ENCODE measurements at regions not wholly inside any gene's neighbourhood (a gene's known extent, or its start where the extent isn't known, plus 50 kb on each side); places are given as distances from the start of the nearest gene placed in this dataset.
"Not testable (repeated sequence)": the region's sequence is repeated elsewhere in the genome, so short reads cannot be mapped to it uniquely, and the experiment has no call there.

- H3K4me1 ChIP-seq (replicated peaks in 1 of 2); in situ Hi-C loops (cut with MboI; ENCODE audit: low pct_unique_long_range_greater_than_20kb in 2 of 9, low sequenced_read_pairs in 9 of 9, unreplicated experiment in 9 of 9); ATAC-seq (replicated peaks in 6 of 8); H3K27ac ChIP-seq; H3K4me3 ChIP-seq: not testable (repeated sequence)
- 0 to 100% (median 40%) methylated on average over 1 to 4 of the region's 5 CpGs; no CpG with 5 or more reads in 5 of the 10 experiments for WGBS, 10 experiments
Measured at GRCh38 chr2:91500978-91501310, 2809.5 kb downstream of the RPIA start.

DNA sequence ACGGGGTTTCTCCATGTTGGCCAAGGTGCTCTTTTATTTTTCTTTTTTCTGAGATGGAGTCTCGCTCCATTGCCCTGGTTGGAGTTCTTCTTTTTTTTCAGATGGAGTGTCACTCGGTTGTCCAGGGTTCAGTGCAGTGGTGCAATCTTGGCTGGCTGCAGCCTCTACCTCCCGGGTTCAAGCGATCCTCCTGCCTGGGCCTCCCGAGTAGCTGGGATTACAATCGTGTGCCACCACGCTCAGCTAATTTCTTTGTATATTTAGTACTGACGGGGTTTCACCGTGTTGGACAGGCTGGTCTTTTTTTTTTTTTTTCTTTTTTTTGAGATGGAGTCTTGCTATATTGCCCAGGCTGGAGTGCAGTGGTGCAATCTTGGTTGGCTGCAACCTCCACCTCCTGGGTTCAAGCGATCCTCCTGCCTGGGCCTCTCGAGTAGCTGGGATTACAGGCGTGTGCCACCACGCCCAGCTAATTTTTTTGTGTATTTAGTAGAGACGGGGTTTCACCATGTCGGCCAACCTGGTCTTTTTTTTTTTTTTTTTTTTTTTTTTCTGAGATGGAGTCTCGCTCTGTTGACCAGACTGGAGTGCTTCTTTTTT is 2810.1 kb downstream of the RPIA start:
- in situ Hi-C loops (cut with MboI; ENCODE audit: low pct_unique_long_range_greater_than_20kb in 2 of 9, low sequenced_read_pairs in 9 of 9, unreplicated experiment in 9 of 9); H3K4me1 ChIP-seq (replicated peaks in 1 of 2); H3K4me3 ChIP-seq; ATAC-seq (replicated peaks in 6 of 8); H3K27ac ChIP-seq: not testable (repeated sequence)
- WGBS, 10 experiments: 60 to 90% (median 77%) methylated on average over 1 to 2 of the region's 17 CpGs; no CpG with 5 or more reads in 7 of the 10 experiments

DNA sequence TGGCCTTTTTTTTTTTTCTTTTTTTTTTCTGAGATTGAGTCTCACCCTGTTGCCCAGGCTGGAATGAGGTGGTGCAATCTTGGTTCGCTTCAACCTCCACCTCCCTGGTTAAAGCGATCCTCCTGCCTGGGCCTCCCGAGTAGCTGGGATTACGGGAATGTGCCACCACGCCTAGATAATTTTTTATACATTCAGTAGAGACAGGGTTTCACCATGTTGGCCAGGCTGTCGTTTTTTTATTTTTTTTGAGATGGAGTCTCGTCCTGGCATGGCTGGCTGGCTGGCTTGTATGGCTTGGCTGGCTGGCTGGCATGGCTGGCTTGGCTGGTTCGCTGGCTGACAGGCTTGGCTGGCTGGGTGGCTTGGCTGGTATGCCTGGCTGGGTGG is 2812.1 kb downstream of the RPIA start:
- 53 to 100% methylated on average over 1 to 2 of the region's 8 CpGs; no CpG with 5 or more reads in 8 of the 10 experiments for WGBS, 10 experiments
- H3K27ac ChIP-seq; H3K4me3 ChIP-seq; ATAC-seq (replicated peaks in 6 of 8); in situ Hi-C loops (cut with MboI; ENCODE audit: low pct_unique_long_range_greater_than_20kb in 2 of 9, low sequenced_read_pairs in 9 of 9, unreplicated experiment in 9 of 9); H3K4me1 ChIP-seq (replicated peaks in 1 of 2): not testable (repeated sequence)

DNA sequence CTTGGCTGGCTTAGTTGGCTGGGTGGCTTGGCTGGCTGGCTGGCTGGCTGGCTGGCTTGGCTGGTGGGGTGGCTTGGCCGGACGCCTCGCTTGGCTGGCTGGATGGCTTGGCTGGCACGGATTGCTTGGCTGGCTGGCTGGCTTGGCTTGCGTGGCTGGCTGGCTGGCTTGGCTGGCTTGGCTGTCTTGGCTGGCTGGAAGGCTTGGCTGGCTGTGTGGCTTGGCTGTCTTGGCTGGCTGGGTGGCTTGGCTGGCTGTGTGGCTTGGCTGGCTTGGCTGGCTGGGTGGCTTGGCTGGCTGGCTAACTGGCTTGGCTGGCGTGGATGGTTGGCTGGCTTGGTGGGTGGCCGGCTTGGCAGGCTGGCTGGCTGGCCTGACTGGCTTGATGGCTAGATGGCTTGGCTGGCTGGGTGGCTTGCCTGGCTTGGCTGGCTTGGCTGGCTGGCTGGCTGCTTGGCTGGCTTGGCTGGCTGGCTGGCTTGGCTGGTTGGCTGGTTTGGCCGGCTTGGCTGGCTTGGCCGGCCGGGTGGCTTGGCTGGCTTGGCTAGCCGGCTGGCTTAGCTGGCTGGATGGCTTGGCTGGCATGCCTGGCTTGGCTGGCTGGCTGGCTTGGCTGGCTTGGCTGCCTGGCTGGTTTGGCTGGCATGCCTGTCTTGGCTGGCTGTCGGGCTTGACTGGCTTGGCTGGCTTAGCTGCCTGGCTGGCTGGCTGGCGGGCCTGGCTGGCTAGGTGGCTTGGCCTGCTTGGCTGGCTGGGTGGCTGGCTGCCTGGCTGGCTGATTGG is 2812.7 kb downstream of the RPIA start:
- in situ Hi-C loops (cut with MboI; ENCODE audit: low pct_unique_long_range_greater_than_20kb in 2 of 9, low sequenced_read_pairs in 9 of 9, unreplicated experiment in 9 of 9); H3K27ac ChIP-seq; H3K4me1 ChIP-seq (replicated peaks in 1 of 2); H3K4me3 ChIP-seq; ATAC-seq (replicated peaks in 6 of 8): not testable (repeated sequence)
- WGBS, 10 experiments: 67 to 100% methylated on average over 1 to 2 of the region's 13 CpGs; no CpG with 5 or more reads in 8 of the 10 experiments

GRCh38 chr2:91508816-91509215 is 2817.3 kb downstream of the RPIA start:
- H3K27ac ChIP-seq; in situ Hi-C loops (cut with MboI; ENCODE audit: low pct_unique_long_range_greater_than_20kb in 2 of 9, low sequenced_read_pairs in 9 of 9, unreplicated experiment in 9 of 9); H3K4me1 ChIP-seq (replicated peaks in 1 of 2); ATAC-seq (replicated peaks in 6 of 8); H3K4me3 ChIP-seq: not testable (repeated sequence)
- no CpG with 5 or more reads among the region's 4 CpGs for WGBS, 10 experiments

- WGBS, 10 experiments: 40% methylated on average over 1 of the region's 4 CpGs; no CpG with 5 or more reads in 9 of the 10 experiments
- H3K4me3 ChIP-seq; H3K27ac ChIP-seq; ATAC-seq (replicated peaks in 6 of 8); H3K4me1 ChIP-seq (replicated peaks in 1 of 2); in situ Hi-C loops (cut with MboI; ENCODE audit: low pct_unique_long_range_greater_than_20kb in 2 of 9, low sequenced_read_pairs in 9 of 9, unreplicated experiment in 9 of 9): not testable (repeated sequence)
Measured at GRCh38 chr2:91509276-91509675, 2817.8 kb downstream of the RPIA start.

DNA sequence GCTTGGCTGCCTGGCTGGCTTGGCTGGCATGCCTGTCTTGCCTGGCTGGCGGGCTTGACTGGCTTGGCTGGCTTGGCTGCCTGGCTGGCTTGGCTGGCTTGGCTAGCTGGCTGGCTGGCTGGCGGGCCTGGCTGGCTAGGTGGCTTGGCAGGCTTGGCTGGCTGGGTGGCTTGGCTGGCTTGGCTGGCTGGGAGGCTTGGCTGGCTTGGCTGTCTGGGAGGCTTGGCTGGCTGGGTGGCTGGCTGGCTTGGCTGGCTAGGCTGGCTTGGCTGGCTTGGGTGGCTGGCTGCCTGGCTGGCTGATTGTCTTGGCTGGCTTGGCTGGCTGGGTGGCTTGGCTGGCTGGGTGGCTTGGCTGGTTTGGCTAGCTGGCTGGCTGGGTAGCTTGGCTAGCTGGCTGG is 2819.7 kb downstream of the RPIA start:
- in situ Hi-C loops (cut with MboI; ENCODE audit: low pct_unique_long_range_greater_than_20kb in 2 of 9, low sequenced_read_pairs in 9 of 9, unreplicated experiment in 9 of 9); ATAC-seq (replicated peaks in 6 of 8); H3K4me1 ChIP-seq (replicated peaks in 1 of 2); H3K4me3 ChIP-seq; H3K27ac ChIP-seq: not testable (repeated sequence)
- WGBS, 10 experiments: no CpG with 5 or more reads among the region's 2 CpGs

DNA sequence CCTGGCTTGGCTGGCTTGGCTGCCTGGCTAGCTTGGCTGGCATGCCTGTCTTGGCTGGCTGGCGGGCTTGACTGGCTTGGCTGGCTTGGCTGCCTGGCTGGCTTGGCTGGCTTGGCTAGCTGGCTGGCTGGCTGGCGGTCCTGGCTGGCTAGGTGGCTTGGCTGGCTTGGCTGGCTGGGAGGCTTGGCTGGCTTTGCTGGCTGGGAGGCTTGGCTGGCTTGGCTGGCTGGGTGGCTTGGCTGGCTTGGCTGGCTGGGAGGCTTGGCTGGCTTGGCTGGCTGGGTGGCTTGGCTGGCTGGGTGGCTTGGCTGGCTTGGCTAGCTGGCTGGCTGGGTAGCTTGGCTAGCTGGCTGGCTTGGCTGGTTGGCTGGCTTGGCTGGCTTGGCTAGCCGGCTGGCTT is 2824.5 kb downstream of the RPIA start:
- ATAC-seq (replicated peaks in 6 of 8); H3K4me3 ChIP-seq; H3K4me1 ChIP-seq (replicated peaks in 1 of 2); H3K27ac ChIP-seq; in situ Hi-C loops (cut with MboI; ENCODE audit: low pct_unique_long_range_greater_than_20kb in 2 of 9, low sequenced_read_pairs in 9 of 9, unreplicated experiment in 9 of 9): not testable (repeated sequence)
- no CpG with 5 or more reads among the region's 3 CpGs for WGBS, 10 experiments

DNA sequence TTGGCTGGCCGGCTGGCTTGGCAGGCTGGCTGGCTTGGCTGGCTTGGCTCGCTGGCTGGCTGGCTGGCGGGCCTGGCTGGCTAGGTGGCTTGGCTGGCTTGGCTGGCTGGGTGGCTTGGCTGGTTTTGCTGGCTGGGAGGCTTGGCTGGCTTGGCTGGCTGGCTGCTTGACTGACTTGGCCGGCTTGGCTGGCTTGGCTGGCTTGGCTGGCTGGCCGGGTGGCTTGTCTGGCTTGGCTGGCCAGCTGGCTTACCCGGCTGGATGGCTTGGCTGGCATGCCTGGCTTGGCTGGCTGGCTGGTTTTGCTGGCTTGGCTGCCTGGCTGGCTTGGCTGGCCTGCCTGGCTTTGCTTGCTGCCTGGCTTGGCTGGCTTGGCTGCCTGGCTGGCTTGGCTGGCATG is 2825.2 kb downstream of the RPIA start:
- no CpG with 5 or more reads among the region's 6 CpGs for WGBS, 10 experiments
- H3K4me3 ChIP-seq; ATAC-seq (replicated peaks in 6 of 8); H3K27ac ChIP-seq; in situ Hi-C loops (cut with MboI; ENCODE audit: low pct_unique_long_range_greater_than_20kb in 2 of 9, low sequenced_read_pairs in 9 of 9, unreplicated experiment in 9 of 9); H3K4me1 ChIP-seq (replicated peaks in 1 of 2): not testable (repeated sequence)

DNA sequence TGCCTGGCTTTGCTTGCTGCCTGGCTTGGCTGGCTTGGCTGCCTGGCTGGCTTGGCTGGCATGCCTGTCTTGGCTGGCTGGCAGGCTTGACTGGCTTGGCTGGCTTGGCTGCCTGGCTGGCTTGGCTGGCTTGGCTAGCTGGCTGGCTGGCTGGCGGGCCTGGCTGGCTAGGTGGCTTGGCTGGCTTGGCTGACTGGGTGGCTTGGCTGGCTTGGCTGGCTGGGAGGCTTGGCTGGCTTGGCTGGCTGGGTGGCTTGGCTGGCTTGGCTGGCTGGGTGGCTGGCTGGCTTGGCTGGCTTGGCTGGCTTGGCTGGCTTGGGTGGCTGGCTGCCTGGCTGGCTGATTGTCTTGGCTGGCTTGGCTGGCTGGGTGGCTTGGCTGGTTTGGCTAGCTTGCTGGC is 2826.4 kb downstream of the RPIA start:
- H3K4me1 ChIP-seq (replicated peaks in 1 of 2); H3K27ac ChIP-seq; ATAC-seq (replicated peaks in 6 of 8); in situ Hi-C loops (cut with MboI; ENCODE audit: low pct_unique_long_range_greater_than_20kb in 2 of 9, low sequenced_read_pairs in 9 of 9, unreplicated experiment in 9 of 9); H3K4me3 ChIP-seq: not testable (repeated sequence)
- WGBS, 10 experiments: no CpG with 5 or more reads among the region's 1 CpG

DNA sequence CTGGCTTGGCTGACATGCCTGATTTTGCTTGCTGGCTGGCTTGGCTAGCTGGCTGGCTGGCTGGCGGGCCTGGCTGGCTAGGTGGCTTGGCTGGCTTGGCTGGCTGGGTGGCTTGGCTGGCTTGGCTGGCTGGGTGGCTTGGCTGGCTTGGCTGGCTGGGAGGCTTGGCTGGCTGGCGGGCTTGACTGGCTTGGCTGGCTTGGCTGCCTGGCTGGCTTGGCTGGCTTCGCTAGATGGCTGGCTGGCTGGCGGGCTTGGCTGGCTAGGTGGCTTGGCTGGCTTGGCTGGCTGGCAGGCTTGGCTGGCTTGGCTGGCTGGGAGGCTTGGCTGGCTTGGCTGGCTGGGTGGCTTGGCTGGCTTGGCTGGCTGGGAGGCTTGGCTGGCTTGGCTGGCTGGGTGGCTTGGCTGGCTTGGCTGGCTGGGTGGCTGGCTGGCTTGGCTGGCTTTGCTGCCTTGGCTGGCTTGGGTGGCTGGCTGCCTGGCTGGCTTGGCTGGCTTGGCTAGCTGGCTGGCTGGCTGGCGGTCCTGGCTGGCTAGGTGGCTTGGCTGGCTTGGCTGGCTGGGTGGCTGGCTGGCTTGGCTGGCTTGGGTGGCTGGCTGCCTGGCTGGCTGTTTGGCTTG is 2827.0 kb downstream of the RPIA start:
- ATAC-seq (replicated peaks in 6 of 8); H3K27ac ChIP-seq; H3K4me1 ChIP-seq (replicated peaks in 1 of 2); in situ Hi-C loops (cut with MboI; ENCODE audit: low pct_unique_long_range_greater_than_20kb in 2 of 9, low sequenced_read_pairs in 9 of 9, unreplicated experiment in 9 of 9); H3K4me3 ChIP-seq: not testable (repeated sequence)
- 0 to 90% (median 70%) methylated on average over 1 to 2 of the region's 5 CpGs; no CpG with 5 or more reads in 7 of the 10 experiments for WGBS, 10 experiments

- H3K27ac ChIP-seq: not testable (repeated sequence)
Measured at GRCh38 chr2:91519359-91519758, 2827.9 kb downstream of the RPIA start.

GRCh38 chr2:91519914-91520313 is 2828.4 kb downstream of the RPIA start:
- WGBS, 10 experiments: no CpG with 5 or more reads among the region's 5 CpGs

More at GRCh38 chr2:91519359-91519758, 2827.9 kb downstream of the RPIA start:
- H3K4me3 ChIP-seq; H3K4me1 ChIP-seq (replicated peaks in 1 of 2); in situ Hi-C loops (cut with MboI; ENCODE audit: low pct_unique_long_range_greater_than_20kb in 2 of 9, low sequenced_read_pairs in 9 of 9, unreplicated experiment in 9 of 9); ATAC-seq (replicated peaks in 6 of 8): not testable (repeated sequence)
- no CpG with 5 or more reads among the region's 3 CpGs for WGBS, 10 experiments

More at GRCh38 chr2:91519914-91520313, 2828.4 kb downstream of the RPIA start:
- ATAC-seq (replicated peaks in 6 of 8); H3K4me1 ChIP-seq (replicated peaks in 1 of 2); H3K4me3 ChIP-seq; H3K27ac ChIP-seq; in situ Hi-C loops (cut with MboI; ENCODE audit: low pct_unique_long_range_greater_than_20kb in 2 of 9, low sequenced_read_pairs in 9 of 9, unreplicated experiment in 9 of 9): not testable (repeated sequence)
